Esophagus mucosa (tissue), 1 donor: ENCODE measurements at regions not wholly inside any gene's neighbourhood (a gene's known extent, or its start where the extent isn't known, plus 50 kb on each side); places are given as distances from the start of the nearest gene placed in this dataset.

Experiments
- ATAC-seq: fragments of 200-7000 bp; cut with Tn5 transposase; one replicate; pipeline ENCODE4 v1.9.1; 2020
- donor health status: DM: yes; HTN: yes; CAD: no.

GRCh38 chr3:36297195-36297594, 83.1 kb upstream of the STAC start:
- no peak for ATAC-seq

- ATAC-seq = no peak
These were observed 82.1 kb upstream of the STAC start for GRCh38 chr3:36298188-36298587.

GRCh38 chr3:36302158-36302509, 78.2 kb upstream of the STAC start:
- ATAC-seq = no peak

GRCh38 chr3:36302626-36303025, 77.7 kb upstream of the STAC start:
- ATAC-seq = no peak

- no peak for ATAC-seq
These were observed 77.0 kb upstream of the STAC start for GRCh38 chr3:36303286-36303685.

- no peak for ATAC-seq
These were observed 74.3 kb upstream of the STAC start for GRCh38 chr3:36305929-36306520.

- ATAC-seq = no peak
These were observed 71.2 kb upstream of the STAC start for GRCh38 chr3:36309092-36309491.

- no peak for ATAC-seq
These were observed 68.0 kb upstream of the STAC start for GRCh38 chr3:36312351-36312750.

- no peak for ATAC-seq
These were observed 62.4 kb upstream of the STAC start for GRCh38 chr3:36317915-36318314.

GRCh38 chr3:36318621-36319200, 61.6 kb upstream of the STAC start:
- no peak for ATAC-seq

GRCh38 chr3:36319680-36320079, 60.6 kb upstream of the STAC start:
- no peak for ATAC-seq
